Activated naive CD4-positive, alpha-beta T cell treated with anti-CD3 and anti-CD28 coated beads, Interleukin-2, amount 50 U/mL, for 24 hours (primary cell): ENCODE measurements at regions not wholly inside any gene's neighbourhood (a gene's known extent, or its start where the extent isn't known, plus 50 kb on each side); places are given as distances from the start of the nearest gene placed in this dataset.

ENCODE experiments used
- H3K27ac Mint-ChIP-seq: one replicate; pipeline ENCODE4 v1.8.0; 2021; ENCODE audit warnings: mild to moderate bottlenecking, mixed read lengths
- H3K27me3 Mint-ChIP-seq: one replicate; pipeline ENCODE4 v1.8.0; 2021; ENCODE audit warnings: mixed read lengths
- H3K36me3 Mint-ChIP-seq: one replicate; pipeline ENCODE4 v1.8.0; 2021; ENCODE audit warnings: mixed read lengths
- H3K4me1 Mint-ChIP-seq: one replicate; pipeline ENCODE4 v1.8.0; 2021; ENCODE audit warnings: mixed read lengths
- H3K4me3 Mint-ChIP-seq: one replicate; pipeline ENCODE4 v1.8.0; 2021; ENCODE audit warnings: mild to moderate bottlenecking, mixed read lengths
- H3K9me3 Mint-ChIP-seq: one replicate; pipeline ENCODE4 v1.8.0; 2021; ENCODE audit warnings: mixed read lengths

GRCh38 chr1:199295107-199295506, 656.3 kb downstream of the PTPRC start:
- Mint-ChIP-seq H3K27me3 (peaks cover 6% of the 10 kb centered on the region), H3K9me3 (no peaks in the 10 kb centered on the region), H3K4me3 (no peak overlapping the region), H3K27ac (no peak overlapping the region), H3K36me3 (no peaks in the 10 kb centered on the region), H3K4me1 (no peaks in the 10 kb centered on the region)

- Mint-ChIP-seq H3K4me3 (no peak overlapping the region), H3K27ac (no peak overlapping the region), H3K27me3 (peaks cover 6% of the 10 kb centered on the region), H3K9me3 (no peaks in the 10 kb centered on the region), H3K4me1 (peaks cover 5% of the 10 kb centered on the region), H3K36me3 (no peaks in the 10 kb centered on the region)
Observed at GRCh38 chr1:199297174-199297573, 658.3 kb downstream of the PTPRC start.

- H3K27me3 Mint-ChIP-seq = peaks cover 6% of the 10 kb centered on the region
- H3K4me1 Mint-ChIP-seq = peaks cover 11% of the 10 kb centered on the region
- H3K36me3 Mint-ChIP-seq = no peaks in the 10 kb centered on the region
- H3K9me3 Mint-ChIP-seq = no peaks in the 10 kb centered on the region
- no peak overlapping the region for H3K4me3 Mint-ChIP-seq
- no peak overlapping the region for H3K27ac Mint-ChIP-seq
Observed at GRCh38 chr1:199297887-199298286, 659.0 kb downstream of the PTPRC start.

- Mint-ChIP-seq H3K36me3 (no peaks in the 10 kb centered on the region), H3K4me3 (no peak overlapping the region), H3K9me3 (no peaks in the 10 kb centered on the region), H3K4me1 (peaks cover 11% of the 10 kb centered on the region), H3K27ac (no peak overlapping the region), H3K27me3 (peaks cover 6% of the 10 kb centered on the region)
Observed at GRCh38 chr1:199298825-199299224, 660.0 kb downstream of the PTPRC start.

- H3K4me1 Mint-ChIP-seq = peaks cover 11% of the 10 kb centered on the region
Observed at GRCh38 chr1:199301472-199302217, 662.8 kb downstream of the PTPRC start.

GRCh38 chr1:199302554-199302953, 663.7 kb downstream of the PTPRC start:
- peak overlapping the region; percentile 44 for H3K27ac Mint-ChIP-seq

More at GRCh38 chr1:199301472-199302217, 662.8 kb downstream of the PTPRC start:
- H3K36me3 Mint-ChIP-seq = no peaks in the 10 kb centered on the region
- no peak overlapping the region for H3K4me3 Mint-ChIP-seq
- peaks cover 4% of the 10 kb centered on the region for H3K27me3 Mint-ChIP-seq
- no peak overlapping the region for H3K27ac Mint-ChIP-seq
- H3K9me3 Mint-ChIP-seq = no peaks in the 10 kb centered on the region

GRCh38 chr1:199303035-199303434, 664.2 kb downstream of the PTPRC start:
- Mint-ChIP-seq H3K36me3 (no peaks in the 10 kb centered on the region), H3K27me3 (peaks cover 3% of the 10 kb centered on the region), H3K4me1 (peaks cover 11% of the 10 kb centered on the region), H3K9me3 (no peaks in the 10 kb centered on the region), H3K27ac (no peak overlapping the region), H3K4me3 (no peak overlapping the region)

More at GRCh38 chr1:199302554-199302953, 663.7 kb downstream of the PTPRC start:
- Mint-ChIP-seq H3K27me3 (peaks cover 4% of the 10 kb centered on the region), H3K36me3 (no peaks in the 10 kb centered on the region), H3K4me3 (no peak overlapping the region), H3K4me1 (peaks cover 11% of the 10 kb centered on the region), H3K9me3 (no peaks in the 10 kb centered on the region)

- H3K27ac Mint-ChIP-seq = no peak overlapping the region
- no peaks in the 10 kb centered on the region for H3K36me3 Mint-ChIP-seq
- no peak overlapping the region for H3K4me3 Mint-ChIP-seq
- peaks cover 15% of the 10 kb centered on the region for H3K4me1 Mint-ChIP-seq
- H3K27me3 Mint-ChIP-seq = peaks cover 5% of the 10 kb centered on the region
- no peaks in the 10 kb centered on the region for H3K9me3 Mint-ChIP-seq
Observed at GRCh38 chr1:199305053-199305452, 666.2 kb downstream of the PTPRC start.

GRCh38 chr1:199307496-199308264, 668.8 kb downstream of the PTPRC start:
- H3K4me3 Mint-ChIP-seq = no peak overlapping the region

GRCh38 chr1:199308349-199308846, 669.6 kb downstream of the PTPRC start:
- Mint-ChIP-seq H3K4me1 (peaks cover 4% of the 10 kb centered on the region), H3K9me3 (no peaks in the 10 kb centered on the region), H3K27ac (no peak overlapping the region), H3K27me3 (peaks cover 5% of the 10 kb centered on the region), H3K4me3 (no peak overlapping the region), H3K36me3 (no peaks in the 10 kb centered on the region)

More at GRCh38 chr1:199307496-199308264, 668.8 kb downstream of the PTPRC start:
- Mint-ChIP-seq H3K27me3 (peaks cover 5% of the 10 kb centered on the region), H3K4me1 (peaks cover 5% of the 10 kb centered on the region), H3K36me3 (no peaks in the 10 kb centered on the region), H3K9me3 (no peaks in the 10 kb centered on the region), H3K27ac (no peak overlapping the region)

GRCh38 chr1:199310708-199311107, 671.9 kb downstream of the PTPRC start:
- Mint-ChIP-seq H3K27ac (no peak overlapping the region), H3K27me3 (peaks cover 5% of the 10 kb centered on the region), H3K4me3 (no peak overlapping the region), H3K36me3 (no peaks in the 10 kb centered on the region), H3K9me3 (no peaks in the 10 kb centered on the region), H3K4me1 (peaks cover 4% of the 10 kb centered on the region)

GRCh38 chr1:199311478-199312262, 672.8 kb downstream of the PTPRC start:
- no peak overlapping the region for H3K27ac Mint-ChIP-seq
- H3K36me3 Mint-ChIP-seq = no peaks in the 10 kb centered on the region
- H3K4me3 Mint-ChIP-seq = no peak overlapping the region
- peaks cover 4% of the 10 kb centered on the region for H3K4me1 Mint-ChIP-seq
- H3K27me3 Mint-ChIP-seq = peaks cover 5% of the 10 kb centered on the region
- no peaks in the 10 kb centered on the region for H3K9me3 Mint-ChIP-seq

GRCh38 chr1:199312626-199313025, 673.8 kb downstream of the PTPRC start:
- peaks cover 5% of the 10 kb centered on the region for H3K27me3 Mint-ChIP-seq
- no peaks in the 10 kb centered on the region for H3K9me3 Mint-ChIP-seq
- peaks cover 4% of the 10 kb centered on the region for H3K4me1 Mint-ChIP-seq
- H3K27ac Mint-ChIP-seq = no peak overlapping the region
- H3K4me3 Mint-ChIP-seq = no peak overlapping the region
- no peaks in the 10 kb centered on the region for H3K36me3 Mint-ChIP-seq

GRCh38 chr1:199313444-199313843, 674.6 kb downstream of the PTPRC start:
- Mint-ChIP-seq H3K9me3 (no peaks in the 10 kb centered on the region), H3K36me3 (no peaks in the 10 kb centered on the region), H3K4me3 (no peak overlapping the region), H3K27ac (no peak overlapping the region), H3K27me3 (peaks cover 5% of the 10 kb centered on the region), H3K4me1 (peaks cover 4% of the 10 kb centered on the region)

GRCh38 chr1:199319341-199319740, 680.5 kb downstream of the PTPRC start:
- H3K27ac Mint-ChIP-seq = no peak overlapping the region
- H3K36me3 Mint-ChIP-seq = peaks cover 2% of the 10 kb centered on the region
- H3K4me1 Mint-ChIP-seq = no peaks in the 10 kb centered on the region
- H3K27me3 Mint-ChIP-seq = peaks cover 17% of the 10 kb centered on the region
- no peaks in the 10 kb centered on the region for H3K9me3 Mint-ChIP-seq
- no peak overlapping the region for H3K4me3 Mint-ChIP-seq
